ENCODE measurements at regions not wholly inside any gene's neighbourhood (a gene's known extent, or its start where the extent isn't known, plus 50 kb on each side); places are given as distances from the start of the nearest gene placed in this dataset.

- Mint-ChIP-seq H3K27ac (no peak overlapping the region), H3K36me3 (ENCODE audit: low read depth) (no peaks in the 10 kb centered on the region), H3K4me3 (no peak overlapping the region), H3K27me3 (ENCODE audit: insufficient read depth) (peaks cover 5% of the 10 kb centered on the region), H3K4me1 (no peaks in the 10 kb centered on the region), H3K9me3 (no peaks in the 10 kb centered on the region)
- Histone ChIP-seq H3K9me3 (ENCODE audit: control insufficient read depth, low read length) (no peaks in the 10 kb centered on the region), H3K4me1 (ENCODE audit: control insufficient read depth, insufficient read depth, low read length) (no peaks in the 10 kb centered on the region), H3K27me3 (ENCODE audit: control insufficient read depth, insufficient read depth, low read length, poor library complexity, severe bottlenecking) (peaks cover 25% of the 10 kb centered on the region), H3K27ac (ENCODE audit: low read depth, low read length) (no peak overlapping the region), H3K9ac (ENCODE audit: extremely low read depth, low read length, poor library complexity, severe bottlenecking) (no peak overlapping the region), H3K36me3 (ENCODE audit: control insufficient read depth, insufficient read depth, low read length) (no peaks in the 10 kb centered on the region), H3K4me3 (ENCODE audit: low read length) (no peak overlapping the region)
- no peak for DNase-seq
- no peak for TF ChIP-seq CTCF (conservative IDR thresholded peaks at IDR 0.05)
- 86 to 90% methylated on average over 10 to 12 of the region's 12 CpGs for WGBS, 2 experiments (ENCODE audit: insufficient coverage in 1 of 2, insufficient read length in 1 of 2)
These were observed 124.0 kb upstream of the CSF3R start for GRCh38 chr1:36606641-36607262.

GRCh38 chr1:36605942-36606640, 123.4 kb upstream of the CSF3R start:
- H3K4me3 ChIP-seq (ENCODE audit: low read length) = no peak overlapping the region
- no peak overlapping the region for H3K4me3 Mint-ChIP-seq
- WGBS, 2 experiments (ENCODE audit: insufficient coverage in 1 of 2, insufficient read length in 1 of 2) = 74 to 90% methylated on average over 5 to 7 of the region's 7 CpGs
- H3K36me3 Mint-ChIP-seq (ENCODE audit: low read depth) = no peaks in the 10 kb centered on the region
- no peak for TF ChIP-seq CTCF (conservative IDR thresholded peaks at IDR 0.05)
- no peaks in the 10 kb centered on the region for H3K4me1 ChIP-seq (ENCODE audit: control insufficient read depth, insufficient read depth, low read length)
- no peaks in the 10 kb centered on the region for H3K4me1 Mint-ChIP-seq
- H3K9ac ChIP-seq (ENCODE audit: extremely low read depth, low read length, poor library complexity, severe bottlenecking) = no peak overlapping the region
- H3K9me3 Mint-ChIP-seq = no peaks in the 10 kb centered on the region
- no peak overlapping the region for H3K27ac ChIP-seq (ENCODE audit: low read depth, low read length)
- H3K36me3 ChIP-seq (ENCODE audit: control insufficient read depth, insufficient read depth, low read length) = no peaks in the 10 kb centered on the region
- peaks cover 29% of the 10 kb centered on the region for H3K27me3 ChIP-seq (ENCODE audit: control insufficient read depth, insufficient read depth, low read length, poor library complexity, severe bottlenecking)
- H3K27me3 Mint-ChIP-seq (ENCODE audit: insufficient read depth) = peaks cover 2% of the 10 kb centered on the region
- H3K27ac Mint-ChIP-seq = no peak overlapping the region
- no peaks in the 10 kb centered on the region for H3K9me3 ChIP-seq (ENCODE audit: control insufficient read depth, low read length)
- DNase-seq = no peak

- Mint-ChIP-seq H3K36me3 (ENCODE audit: low read depth) (no peaks in the 10 kb centered on the region), H3K27me3 (ENCODE audit: insufficient read depth) (peaks cover 11% of the 10 kb centered on the region), H3K9me3 (no peaks in the 10 kb centered on the region), H3K4me1 (no peaks in the 10 kb centered on the region), H3K4me3 (no peak overlapping the region), H3K27ac (no peak overlapping the region)
- Histone ChIP-seq H3K27me3 (ENCODE audit: control insufficient read depth, insufficient read depth, low read length, poor library complexity, severe bottlenecking) (peaks cover 46% of the 10 kb centered on the region), H3K4me1 (ENCODE audit: control insufficient read depth, insufficient read depth, low read length) (no peaks in the 10 kb centered on the region), H3K4me3 (ENCODE audit: low read length) (no peak overlapping the region), H3K9me3 (ENCODE audit: control insufficient read depth, low read length) (no peaks in the 10 kb centered on the region), H3K36me3 (ENCODE audit: control insufficient read depth, insufficient read depth, low read length) (no peaks in the 10 kb centered on the region), H3K9ac (ENCODE audit: extremely low read depth, low read length, poor library complexity, severe bottlenecking) (no peak overlapping the region), H3K27ac (ENCODE audit: low read depth, low read length) (no peak overlapping the region)
- DNase-seq = no peak
- WGBS, 2 experiments (ENCODE audit: insufficient coverage in 1 of 2, insufficient read length in 1 of 2) = 81 to 89% methylated on average over 3 of the region's 3 CpGs
- no peak for TF ChIP-seq CTCF (conservative IDR thresholded peaks at IDR 0.05)
These were observed 120.7 kb upstream of the CSF3R start for GRCh38 chr1:36603461-36603860.

Measured in endodermal cell (in vitro differentiated cells).